ENCODE measurements at regions not wholly inside any gene's neighbourhood (a gene's known extent, or its start where the extent isn't known, plus 50 kb on each side); places are given as distances from the start of the nearest gene placed in this dataset.
A peak's percentile ranks its signal among the peaks of the same experiment; 100 is the strongest.

DNA sequence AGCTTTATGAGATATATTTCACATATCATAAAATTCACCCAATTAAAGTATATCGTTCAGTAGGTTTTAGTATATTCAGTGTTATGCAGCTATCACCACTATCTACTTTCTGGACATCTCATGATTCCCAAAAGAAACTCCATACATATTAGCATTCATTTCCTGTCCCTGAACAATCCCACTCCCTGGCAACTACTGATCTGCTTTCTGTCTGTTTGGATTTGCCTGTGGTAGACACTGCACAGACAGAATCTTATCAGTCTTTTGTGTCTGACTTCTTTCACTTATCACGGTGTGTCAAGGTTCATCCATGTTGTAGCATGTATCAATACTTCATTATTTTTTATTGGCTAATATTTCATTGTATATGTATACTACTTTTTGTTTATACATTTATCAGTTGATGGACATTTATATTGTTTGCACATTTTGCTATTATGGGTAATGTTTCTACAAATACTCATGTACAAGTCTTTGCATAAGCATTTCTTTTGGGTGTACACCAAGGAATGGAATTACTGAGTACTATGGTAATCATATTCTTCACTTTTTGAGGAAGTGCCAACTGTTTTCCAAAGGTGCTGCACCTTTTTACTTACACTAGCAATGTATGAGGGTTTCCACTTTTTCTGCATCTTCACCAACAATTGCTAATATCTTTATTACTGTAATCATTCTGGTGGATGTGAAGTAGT lies 373.9 kb downstream of the AASDHPPT start:
- DNase-seq (ENCODE audit: insufficient read length, low spot score, missing footprints): peak; percentile 34
- TF ChIP-seq CTCF (IDR thresholded peaks at IDR 0.05; ENCODE audit: extremely low read depth, low read depth, low read length): no peak
- Histone ChIP-seq H3K79me2 (ENCODE audit: insufficient read depth, low read length) (no peaks in the 10 kb centered on the region), H3K4me3 (ENCODE audit: insufficient read depth, low read length) (no peak overlapping the region), H3K4me2 (ENCODE audit: insufficient read depth, low read length) (no peak overlapping the region), H3K27me3 (ENCODE audit: insufficient read depth, low read length) (no peaks in the 10 kb centered on the region), H3K9me3 (ENCODE audit: low read depth, low read length) (no peaks in the 10 kb centered on the region), H4K20me1 (ENCODE audit: insufficient read depth, low read length) (no peaks in the 10 kb centered on the region), H3K36me3 (ENCODE audit: insufficient read depth, low read length) (no peaks in the 10 kb centered on the region), H3K27ac (ENCODE audit: low read depth, low read length) (no peak overlapping the region), H2AFZ (ENCODE audit: low read length) (no peak overlapping the region), H3K4me1 (ENCODE audit: insufficient read depth, low read length) (peaks cover 13% of the 10 kb centered on the region)

DNA sequence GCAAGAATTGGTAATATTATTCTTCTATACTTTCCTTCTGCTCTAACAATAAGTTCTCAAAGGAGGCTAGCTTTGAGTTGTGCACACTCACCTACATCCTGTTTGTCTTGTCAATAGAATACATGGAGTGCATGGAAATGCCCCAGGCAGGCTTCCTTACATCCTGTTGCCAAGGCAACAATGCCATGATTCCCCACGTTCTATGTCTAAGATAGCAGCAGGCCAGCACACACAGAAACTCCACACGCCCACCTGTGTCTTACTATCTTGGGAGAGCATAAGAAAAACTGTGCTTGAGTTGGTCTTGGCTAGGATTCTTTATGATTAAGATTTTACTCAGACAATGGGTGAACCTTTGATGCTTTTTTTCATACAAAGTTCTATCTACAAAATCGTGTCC lies 379.2 kb downstream of the AASDHPPT start:
- Histone ChIP-seq H3K27me3 (ENCODE audit: insufficient read depth, low read length) (no peaks in the 10 kb centered on the region), H3K9me3 (ENCODE audit: low read depth, low read length) (no peaks in the 10 kb centered on the region), H3K4me1 (ENCODE audit: insufficient read depth, low read length) (peaks cover 25% of the 10 kb centered on the region), H3K4me3 (ENCODE audit: insufficient read depth, low read length) (no peak overlapping the region), H3K79me2 (ENCODE audit: insufficient read depth, low read length) (no peaks in the 10 kb centered on the region), H2AFZ (ENCODE audit: low read length) (no peak overlapping the region), H3K4me2 (ENCODE audit: insufficient read depth, low read length) (peak overlapping the region; percentile 12), H4K20me1 (ENCODE audit: insufficient read depth, low read length) (no peaks in the 10 kb centered on the region), H3K36me3 (ENCODE audit: insufficient read depth, low read length) (no peaks in the 10 kb centered on the region), H3K27ac (ENCODE audit: low read depth, low read length) (peak overlapping the region; percentile 83)
- no peak for DNase-seq (ENCODE audit: insufficient read length, low spot score, missing footprints)
- no peak for TF ChIP-seq CTCF (IDR thresholded peaks at IDR 0.05; ENCODE audit: extremely low read depth, low read depth, low read length)

DNA sequence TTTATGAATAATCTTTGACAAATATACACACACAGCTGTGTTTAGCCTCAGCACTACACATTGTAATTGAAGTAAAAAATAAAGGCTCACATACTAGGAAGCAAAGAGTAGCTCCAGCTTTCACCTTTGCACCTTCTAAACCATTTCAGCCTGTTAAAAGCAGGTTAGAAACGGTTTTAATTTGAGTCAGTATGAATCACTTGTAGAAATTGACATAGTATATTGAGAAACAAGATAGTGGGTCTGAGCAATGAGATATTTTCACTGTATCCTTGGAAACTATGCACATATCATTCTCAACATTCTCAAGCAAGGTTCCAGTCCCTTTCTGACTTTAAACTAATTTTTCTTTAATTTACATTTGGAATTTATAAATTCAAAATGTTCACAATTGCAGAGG lies 380.3 kb downstream of the AASDHPPT start:
- peak overlapping the region; percentile 37 for H3K4me2 ChIP-seq (ENCODE audit: insufficient read depth, low read length)
- no peaks in the 10 kb centered on the region for H4K20me1 ChIP-seq (ENCODE audit: insufficient read depth, low read length)
- H3K27ac ChIP-seq (ENCODE audit: low read depth, low read length): peak overlapping the region; percentile 83

More for the DNA sequence above, 380.3 kb downstream of the AASDHPPT start:
- no peaks in the 10 kb centered on the region for H3K27me3 ChIP-seq (ENCODE audit: insufficient read depth, low read length)
- no peak overlapping the region for H3K4me3 ChIP-seq (ENCODE audit: insufficient read depth, low read length)
- no peaks in the 10 kb centered on the region for H3K9me3 ChIP-seq (ENCODE audit: low read depth, low read length)
- no peaks in the 10 kb centered on the region for H3K36me3 ChIP-seq (ENCODE audit: insufficient read depth, low read length)
- peak; percentile 79 for DNase-seq (ENCODE audit: insufficient read length, low spot score, missing footprints)
- no peak overlapping the region for H2AFZ ChIP-seq (ENCODE audit: low read length)
- no peak for TF ChIP-seq CTCF (IDR thresholded peaks at IDR 0.05; ENCODE audit: extremely low read depth, low read depth, low read length)
- H3K4me1 ChIP-seq (ENCODE audit: insufficient read depth, low read length): peaks cover 30% of the 10 kb centered on the region
- no peaks in the 10 kb centered on the region for H3K79me2 ChIP-seq (ENCODE audit: insufficient read depth, low read length)

Measured in osteoblast (primary cell).